Pancreas (tissue), 10 donors: ENCODE measurements at regions not wholly inside any gene's neighbourhood (a gene's known extent, or its start where the extent isn't known, plus 50 kb on each side); places are given as distances from the start of the nearest gene placed in this dataset.

ENCODE experiments used
- ATAC-seq, 4 donors: fragments of 200-7000 bp; cut with Tn5 transposase; one replicate each; pipeline versions ENCODE4 v1.8.0 to v1.9.1; 2020; ENCODE audit warnings: mild to moderate bottlenecking in 4 of 4, moderate library complexity in 4 of 4
- DNase-seq, 6 donors: peaks; one replicate each; pipeline ENCODE4 v3.0.0-alpha.2; 2020
- FAIRE-seq: peaks from 2 replicates; lab custom pipeline; 2012; peaks lifted over from hg19 to GRCh38; lab: Jason Lieb, UNC
- H3K27ac ChIP-seq, 4 donors: fragments of 200-600 bp; sonication (generic); 1 replicate in 3 of 4; 2 replicates in 1 of 4; pipeline versions ENCODE4 v1.5.0 to v1.8.0; 2020
- H3K27me3 ChIP-seq, 4 donors: fragments of 200-600 bp; one replicate each; pipeline ENCODE4 v1.8.0; 2021
- H3K36me3 ChIP-seq, 3 donors: fragments of 200-600 bp; sonication (generic) in 1 of 3; one replicate each; pipeline versions ENCODE4 v1.5.0 to v1.8.0; 2020 to 2021
- H3K4me1 ChIP-seq, 3 donors: fragments of 200-600 bp; one replicate each; pipeline ENCODE4 v1.8.0; 2021
- H3K4me3 ChIP-seq, 4 donors: fragments of 200-600 bp; sonication (generic) in 2 of 4; one replicate each; pipeline versions ENCODE4 v1.5.0 to v1.8.0; 2020 to 2021
- H3K9me3 ChIP-seq, 4 donors: fragments of 200-600 bp; one replicate each; pipeline ENCODE4 v1.8.0; 2021
- CTCF ChIP-seq, 4 donors: fragments of 200-600 bp; sonication (generic) in 3 of 4; IDR thresholded peaks; one replicate each; pipeline versions ENCODE4 v1.5.0 to v1.8.0; 2021; ENCODE audit warnings: antibody characterized with exemption in 4 of 4
- WGBS, 2 donors: extraction: QIAGEN DNeasy Blood & Tissue Kit; methylation state at CpG; one replicate each; pipeline ENCODE4 v1.1.7; 2013; 5-methylcytosine and 5-hydroxymethylcytosine counted together
- intact Hi-C, 3 donors: fragments of 100-400 bp; cut with DNase I; formaldehyde crosslinking; loops; one replicate each; pipeline versions ENCODE4 v1.11.1 to v1.14.2; 2022
- donor health status: healthy with polysubstance abuse.
- donor health status: DM: no; HTN: no; CAD: no; lungs with moderate emphysema.
- donor health status: DM: no; HTN: no; CAD: no.
- donor health status: control.
- donor health status: control.
- donor health status: Bipolar disorder and iron deficiency.
- donor health status: DM: yes; HTN: yes; CAD: no.
- donor health status: DM: no; HTN: no; CAD: no.
- donor health status: DM: no; HTN: no; CAD: no.
- donor health status: DM: yes; HTN: yes; CAD: no.

- no peak for ATAC-seq
- Histone ChIP-seq H3K4me1 (no peaks in the 10 kb centered on the region), H3K27me3 (no peaks in the 10 kb centered on the region), H3K9me3 (no peaks in the 10 kb centered on the region), H3K27ac (no peak overlapping the region), H3K4me3 (no peak overlapping the region), H3K36me3 (no peaks in the 10 kb centered on the region)
- intact Hi-C loops: no loop called here
- WGBS, 2 donors: 75 to 91% methylated on average over 5 of the region's 5 CpGs
- DNase-seq: no peak
- no peak for FAIRE-seq
- TF ChIP-seq CTCF (IDR thresholded peaks at IDR 0.05): no peak
These were observed 170.1 kb upstream of the UBE3A start for GRCh38 chr15:25608926-25609325.

DNA sequence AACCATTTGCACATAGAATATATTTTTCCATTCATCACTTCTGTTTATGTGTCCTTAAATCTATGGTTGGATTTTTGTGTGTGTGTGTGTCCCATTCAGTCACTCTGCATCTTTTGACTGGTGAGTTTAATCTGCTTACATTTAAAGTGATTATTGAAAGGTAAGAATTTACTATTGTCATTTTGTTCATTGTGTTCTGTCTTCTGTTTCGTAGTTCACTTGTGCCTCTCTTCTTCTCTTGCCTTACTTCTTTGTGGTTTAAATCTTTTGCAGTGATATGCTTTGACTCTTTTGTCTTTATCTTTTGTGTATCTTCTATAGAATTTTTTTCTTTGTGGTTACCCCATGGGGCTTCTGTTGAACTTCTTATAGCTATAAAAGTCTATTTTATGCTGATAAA is 166.3 kb upstream of the UBE3A start:
- H3K4me3 ChIP-seq: no peak overlapping the region
- TF ChIP-seq CTCF (IDR thresholded peaks at IDR 0.05): no peak
- ATAC-seq (no peak), FAIRE-seq (no peak), DNase-seq (no peak)
- intact Hi-C loops: no loop called here
- H3K9me3 ChIP-seq: no peaks in the 10 kb centered on the region
- no peaks in the 10 kb centered on the region for H3K4me1 ChIP-seq
- H3K36me3 ChIP-seq: no peaks in the 10 kb centered on the region
- H3K27me3 ChIP-seq: no peaks in the 10 kb centered on the region
- WGBS, 2 donors: 74 to 88% methylated on average over 1 of the region's 1 CpG
- no peak overlapping the region for H3K27ac ChIP-seq

DNA sequence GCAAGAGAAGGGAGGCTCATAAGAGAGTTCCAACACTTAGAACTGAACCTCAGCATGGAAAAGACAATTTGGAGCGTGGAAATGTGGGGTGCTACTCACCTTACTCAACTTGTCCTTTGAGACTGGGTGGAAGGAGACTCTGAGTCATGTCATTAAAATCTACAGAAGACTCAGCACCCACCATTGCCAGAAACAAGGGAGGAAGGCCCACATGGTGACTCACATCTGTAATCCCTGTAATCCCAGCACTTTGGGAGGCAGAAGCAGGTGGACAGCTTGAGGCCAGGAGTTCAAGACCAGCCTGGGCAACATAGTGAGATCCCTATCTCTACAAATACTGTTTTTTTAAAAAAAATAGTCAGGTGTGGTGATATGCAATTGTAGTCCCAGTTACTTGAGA is 161.9 kb upstream of the UBE3A start:
- intact Hi-C loops: no loop called here
- no peaks in the 10 kb centered on the region for H3K36me3 ChIP-seq
- FAIRE-seq: no peak
- 61 to 78% methylated on average over 1 of the region's 1 CpG for WGBS, 2 donors
- H3K9me3 ChIP-seq: no peaks in the 10 kb centered on the region
- no peak for ATAC-seq
- TF ChIP-seq CTCF (IDR thresholded peaks at IDR 0.05): no peak
- no peaks in the 10 kb centered on the region for H3K4me1 ChIP-seq
- H3K27me3 ChIP-seq: no peaks in the 10 kb centered on the region
- H3K4me3 ChIP-seq: no peak overlapping the region
- H3K27ac ChIP-seq: no peak overlapping the region
- no peak for DNase-seq

DNA sequence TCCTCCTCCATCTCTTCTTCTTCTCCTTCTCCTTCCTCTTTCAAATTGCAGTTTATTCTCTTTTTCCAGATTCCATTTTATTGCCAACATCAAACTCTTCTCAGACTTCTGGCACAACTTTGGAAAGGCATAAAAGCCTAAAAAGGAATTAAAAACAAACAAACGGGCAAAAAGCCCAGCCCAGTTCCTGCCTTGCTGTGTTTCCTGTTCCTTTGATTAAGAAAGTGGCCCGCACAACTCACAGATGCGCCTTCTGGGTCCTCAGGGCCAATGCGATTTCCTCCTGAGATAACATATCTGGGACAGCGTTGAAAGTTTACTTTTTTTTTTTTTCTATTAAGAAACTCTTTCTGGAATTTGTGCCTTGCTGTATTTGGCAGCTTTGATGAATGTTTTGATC is 158.7 kb upstream of the UBE3A start:
- H3K36me3 ChIP-seq: no peaks in the 10 kb centered on the region
- no peaks in the 10 kb centered on the region for H3K9me3 ChIP-seq
- no peak overlapping the region for H3K27ac ChIP-seq
- H3K4me3 ChIP-seq: no peak overlapping the region
- no peaks in the 10 kb centered on the region for H3K4me1 ChIP-seq
- no peak for TF ChIP-seq CTCF (IDR thresholded peaks at IDR 0.05)
- ATAC-seq (no peak), DNase-seq (no peak), FAIRE-seq (no peak)
- no peaks in the 10 kb centered on the region for H3K27me3 ChIP-seq
- intact Hi-C loops: no loop called here
- WGBS, 2 donors: 55 to 58% methylated on average over 5 of the region's 5 CpGs

DNA sequence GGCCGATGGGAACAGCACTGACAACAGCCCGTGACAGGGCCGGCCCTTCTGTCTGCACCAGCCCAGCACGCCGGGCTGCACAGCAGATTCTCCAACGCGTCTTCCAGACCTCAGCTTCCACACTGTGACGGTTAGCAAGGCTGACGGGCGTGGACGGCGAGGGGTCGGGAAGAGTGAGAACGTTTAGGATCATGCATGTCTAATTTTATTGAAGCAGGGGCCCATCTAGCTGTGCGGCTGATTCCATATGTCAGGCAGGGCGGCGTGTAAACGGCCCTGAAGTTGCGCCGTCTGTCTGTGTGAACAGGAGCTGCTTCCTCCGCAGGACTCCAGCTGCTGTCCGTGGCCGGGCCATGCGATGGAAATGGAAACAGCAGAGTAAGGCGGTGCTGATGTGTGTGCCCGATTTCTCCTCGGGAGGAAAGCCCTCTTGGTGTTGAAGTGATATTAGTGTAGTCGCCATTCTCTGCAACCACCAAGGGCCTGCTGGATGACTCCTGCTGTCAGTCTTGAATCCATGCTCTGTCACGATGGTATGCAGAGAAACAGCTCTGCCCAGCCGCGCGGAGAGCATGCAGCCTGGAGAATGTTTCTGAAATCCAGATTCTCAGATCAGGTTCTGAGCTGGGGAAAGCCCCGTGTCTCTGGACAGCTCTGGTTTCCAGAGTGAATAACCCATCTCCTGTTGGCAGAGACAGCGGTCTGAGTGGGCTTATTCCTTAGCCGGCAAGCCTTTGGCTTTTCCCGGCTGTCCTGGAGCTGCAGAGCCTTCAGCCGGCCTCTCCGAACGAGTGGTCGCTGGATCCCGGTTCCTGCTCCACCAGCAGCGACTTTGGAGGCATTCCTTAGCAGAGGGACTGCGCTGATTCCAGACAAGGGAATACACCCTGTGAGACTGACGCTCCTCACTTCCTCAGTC is 158.1 kb upstream of the UBE3A start:
- DNase-seq (no peak), ATAC-seq (no peak), FAIRE-seq (no peak)
- Histone ChIP-seq H3K36me3 (no peaks in the 10 kb centered on the region), H3K4me1 (no peaks in the 10 kb centered on the region), H3K4me3 (no peak overlapping the region), H3K27me3 (no peaks in the 10 kb centered on the region), H3K9me3 (no peaks in the 10 kb centered on the region), H3K27ac (no peak overlapping the region)
- intact Hi-C loops: no loop called here
- WGBS, 2 donors: 76 to 81% methylated on average over 44 of the region's 44 CpGs
- TF ChIP-seq CTCF (IDR thresholded peaks at IDR 0.05): no peak
